ENCODE measurements at regions not wholly inside any gene's neighbourhood (a gene's known extent, or its start where the extent isn't known, plus 50 kb on each side); places are given as distances from the start of the nearest gene placed in this dataset.

- no peak for DNase-seq (ENCODE audit: low spot score)
- intact Hi-C loops (cut with DNase I), result no loop called here
These were observed 118.7 kb upstream of the ZC3H12C start for GRCh38 chr11:109974523-109974922.

GRCh38 chr11:109978895-109979294 is 114.3 kb upstream of the ZC3H12C start:
- no peak for DNase-seq (ENCODE audit: low spot score)
- intact Hi-C loops (cut with DNase I), result no loop called here

- intact Hi-C loops (cut with DNase I), result no loop called here
These were observed 112.1 kb upstream of the ZC3H12C start for GRCh38 chr11:109981031-109981636.

DNA sequence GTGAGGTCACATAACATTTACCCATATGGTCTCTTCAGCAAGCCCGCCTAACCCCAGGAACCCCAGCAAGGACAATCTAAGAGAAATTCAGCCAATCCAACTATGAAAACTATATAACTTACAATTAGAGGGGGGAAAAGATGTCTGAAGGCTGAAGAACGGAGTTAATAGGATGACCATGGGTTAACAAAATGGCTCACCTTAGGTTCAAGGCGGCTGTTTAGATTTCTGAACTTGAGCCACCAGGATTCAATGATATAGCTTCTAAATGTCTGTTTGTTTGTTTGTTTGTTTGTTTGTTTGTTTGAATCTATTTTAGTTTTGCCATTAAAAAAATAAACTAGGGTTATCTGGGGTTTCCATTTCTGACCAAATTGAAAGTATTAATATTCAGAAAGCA is 109.8 kb upstream of the ZC3H12C start:
- DNase-seq (ENCODE audit: low spot score), result no peak
- intact Hi-C loops (cut with DNase I), result no loop called here

More at GRCh38 chr11:109981031-109981636, 112.1 kb upstream of the ZC3H12C start:
- DNase-seq (ENCODE audit: low spot score), result no peak

GRCh38 chr11:109984634-109985289 is 108.4 kb upstream of the ZC3H12C start:
- intact Hi-C loops (cut with DNase I), result no loop called here
- DNase-seq (ENCODE audit: low spot score), result no peak

GRCh38 chr11:109986488-109986887 is 106.7 kb upstream of the ZC3H12C start:
- DNase-seq (ENCODE audit: low spot score), result no peak
- intact Hi-C loops (cut with DNase I), result no loop called here

DNA sequence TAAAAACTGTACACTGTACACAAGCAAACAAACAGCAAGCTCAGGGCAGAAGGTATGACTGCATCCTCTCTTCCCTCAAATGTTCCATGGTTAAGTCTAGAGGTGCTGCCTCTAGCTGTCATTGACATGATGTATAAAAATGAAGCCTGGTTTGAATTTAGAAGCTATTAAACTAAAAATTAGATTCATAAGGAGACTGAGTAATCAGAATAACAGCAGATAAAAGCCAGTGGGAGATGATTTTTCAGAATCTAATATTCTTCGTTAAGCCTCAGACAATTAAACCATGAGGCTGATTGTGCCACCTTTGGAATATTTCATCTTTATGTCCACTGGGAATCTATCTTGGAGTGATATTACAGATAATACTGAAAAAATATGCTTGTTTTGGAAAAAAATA is 101.4 kb upstream of the ZC3H12C start:
- intact Hi-C loops (cut with DNase I), result no loop called here
- no peak for DNase-seq (ENCODE audit: low spot score)

DNA sequence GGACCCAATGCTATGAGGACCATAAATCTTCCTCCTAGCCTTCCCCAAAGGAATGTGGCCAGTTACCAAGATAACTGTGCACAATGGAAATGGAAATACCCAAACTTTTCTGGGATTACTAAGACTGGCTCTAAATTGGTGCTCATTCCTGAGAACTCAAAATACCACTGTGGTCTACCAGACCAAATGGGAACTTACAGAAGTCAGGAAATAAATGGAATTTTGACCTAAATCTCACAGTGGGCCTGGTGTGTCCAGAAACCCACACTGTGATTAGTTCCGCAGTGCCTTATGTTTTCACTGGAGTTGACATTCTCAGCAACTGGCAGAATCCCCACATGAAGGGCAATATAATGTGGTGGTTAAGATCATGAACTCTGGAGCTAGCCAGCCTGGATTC is 99.4 kb upstream of the ZC3H12C start:
- intact Hi-C loops (cut with DNase I), result no loop called here
- no peak for DNase-seq (ENCODE audit: low spot score)

- intact Hi-C loops (cut with DNase I), result no loop called here
- no peak for DNase-seq (ENCODE audit: low spot score)
These were observed 98.3 kb upstream of the ZC3H12C start for GRCh38 chr11:109994907-109995306.

- intact Hi-C loops (cut with DNase I), result no loop called here
These were observed 97.1 kb upstream of the ZC3H12C start for GRCh38 chr11:109996060-109996459.

DNA sequence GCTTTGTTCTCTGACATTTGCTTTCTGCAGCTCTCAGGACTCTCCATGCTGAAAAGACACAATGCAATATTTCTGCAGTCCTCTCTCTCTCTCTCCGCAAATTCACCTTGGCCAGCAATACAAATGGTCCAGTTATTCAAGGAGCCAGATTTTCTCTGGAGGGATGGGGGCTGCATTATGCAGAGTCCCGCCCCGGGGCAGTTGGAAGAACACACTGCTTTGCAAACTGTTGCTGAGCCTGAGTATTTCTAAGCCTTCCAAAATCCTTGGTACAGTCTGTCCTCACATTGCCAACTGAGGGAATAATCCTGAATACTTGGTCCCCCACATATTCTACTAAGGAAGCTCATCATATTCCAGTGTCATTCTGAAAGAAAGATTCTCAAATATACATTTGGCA is 94.3 kb upstream of the ZC3H12C start:
- intact Hi-C loops (cut with DNase I), result no loop called here
- DNase-seq (ENCODE audit: low spot score), result no peak

More at GRCh38 chr11:109996060-109996459, 97.1 kb upstream of the ZC3H12C start:
- DNase-seq (ENCODE audit: low spot score), result no peak

- intact Hi-C loops (cut with DNase I), result no loop called here
- DNase-seq (ENCODE audit: low spot score), result no peak
These were observed 93.1 kb upstream of the ZC3H12C start for GRCh38 chr11:110000031-110000502.

GRCh38 chr11:110000850-110001249 is 92.3 kb upstream of the ZC3H12C start:
- DNase-seq (ENCODE audit: low spot score), result no peak
- intact Hi-C loops (cut with DNase I), result no loop called here

GRCh38 chr11:110003426-110003825 is 89.8 kb upstream of the ZC3H12C start:
- intact Hi-C loops (cut with DNase I), result no loop called here
- no peak for DNase-seq (ENCODE audit: low spot score)

GRCh38 chr11:110011595-110011994 is 81.6 kb upstream of the ZC3H12C start:
- no peak for DNase-seq (ENCODE audit: low spot score)
- intact Hi-C loops (cut with DNase I), result no loop called here

GRCh38 chr11:110015695-110016094 is 77.5 kb upstream of the ZC3H12C start:
- DNase-seq (ENCODE audit: low spot score), result no peak
- intact Hi-C loops (cut with DNase I), result no loop called here

DNA sequence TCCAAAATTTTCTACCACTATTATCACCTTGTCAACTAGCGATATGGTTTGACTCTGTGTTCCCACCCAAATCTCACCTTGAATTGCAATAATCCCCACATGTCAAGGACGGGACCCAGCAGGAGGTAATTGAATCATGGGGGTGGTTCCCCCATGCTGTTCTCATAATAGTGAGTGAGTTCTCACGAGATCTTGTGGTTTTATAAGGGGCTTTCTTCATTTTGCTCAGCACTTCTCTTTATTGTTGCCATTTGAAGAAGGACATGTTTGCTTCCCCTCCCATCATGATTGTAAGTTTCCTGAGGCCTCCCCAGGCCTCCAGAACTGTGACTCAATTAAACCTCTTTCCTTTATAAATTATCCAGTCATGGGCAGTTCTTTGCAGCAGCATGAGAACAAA is 73.5 kb upstream of the ZC3H12C start:
- DNase-seq (ENCODE audit: low spot score), result no peak
- intact Hi-C loops (cut with DNase I), result no loop called here

DNA sequence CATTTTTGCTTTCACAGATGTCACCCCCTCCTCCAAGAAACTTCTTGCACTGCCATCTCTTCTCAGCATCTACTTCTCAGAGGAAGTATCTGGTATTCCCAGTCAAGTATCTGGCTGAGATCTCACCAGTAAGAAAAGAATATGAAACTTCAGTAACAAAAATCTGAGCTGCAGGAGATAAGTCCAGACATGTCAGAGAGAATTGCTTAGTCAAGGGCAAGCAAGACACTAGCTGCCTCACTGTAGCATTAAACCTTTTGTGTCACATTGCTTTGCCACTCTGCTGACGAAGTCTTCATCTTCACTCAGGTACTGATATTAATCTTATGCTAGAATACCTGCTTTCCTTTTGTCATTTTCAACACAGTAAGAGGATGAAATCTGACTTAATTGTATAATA is 70.6 kb upstream of the ZC3H12C start:
- intact Hi-C loops (cut with DNase I), result no loop called here
- DNase-seq (ENCODE audit: low spot score), result no peak

GRCh38 chr11:110023711-110024110 is 69.5 kb upstream of the ZC3H12C start:
- no peak for DNase-seq (ENCODE audit: low spot score)
- intact Hi-C loops (cut with DNase I), result no loop called here

GRCh38 chr11:110026858-110027626 is 66.2 kb upstream of the ZC3H12C start:
- DNase-seq (ENCODE audit: low spot score), result no peak
- intact Hi-C loops (cut with DNase I), result no loop called here
